IMR-90 (cell line): ENCODE measurements at regions not wholly inside any gene's neighbourhood (a gene's known extent, or its start where the extent isn't known, plus 50 kb on each side); places are given as distances from the start of the nearest gene placed in this dataset.

Source experiments
- ATAC-seq: fragments of 200-7000 bp; cut with Tn5 transposase; 2 replicates; pipeline ENCODE4 v1.9.1; 2020; ENCODE audit warnings: low read depth, mild to moderate bottlenecking, moderate library complexity
- BruUV-seq: library from RNA; stranded (reverse); fragments of 400-500 nt; replicated peaks from 2 replicates; lab custom pipeline; 2021; lab: Mats Ljungman, UMichigan
- CTCF ChIA-PET: fragments of 300-600 bp; formaldehyde crosslinking; extraction: SDS; loops from one replicate; lab custom pipeline; 2021; ENCODE audit warnings: antibody characterized with exemption; lab: Yijun Ruan, JAX
- POLR2A ChIA-PET: fragments of 300-600 bp; sonication (Branson Sonifier 250); formaldehyde crosslinking; loops from one replicate; lab custom pipeline; 2022; ENCODE audit warnings: antibody characterized with exemption; ENCODE audit not compliant: unreplicated experiment; lab: Charles Lee
- DNase-seq: peaks from one replicate; pipeline ENCODE4 v3.0.0; 2013
- H2AFZ ChIP-seq: replicated peaks from 2 replicates; pipeline ENCODE3; 2013; ENCODE audit warnings: low read length, mild to moderate bottlenecking; ENCODE audit not compliant: poor library complexity
- H2AK5ac ChIP-seq: 2 replicates; pipeline ENCODE4 v1.6.1; 2013; ENCODE audit warnings: low read depth, low read length, inconsistent platforms
- H2AK9ac ChIP-seq: replicated peaks from 2 replicates; pipeline ENCODE3; 2013; ENCODE audit warnings: mild to moderate bottlenecking, low read depth, low read length, moderate library complexity; ENCODE audit not compliant: poor library complexity
- H2BK120ac ChIP-seq: 2 replicates; pipeline ENCODE4 v1.6.1; 2013; ENCODE audit warnings: low read depth, low read length, inconsistent platforms
- H2BK15ac ChIP-seq: 3 replicates; pipeline ENCODE4 v1.6.1; 2013; ENCODE audit warnings: low read depth, low read length, inconsistent platforms
- H2BK20ac ChIP-seq: 2 replicates; pipeline ENCODE4 v1.6.1; 2013; ENCODE audit warnings: low read depth, mild to moderate bottlenecking, inconsistent platforms, low read length, moderate library complexity
- H2BK5ac ChIP-seq: 2 replicates; pipeline ENCODE4 v1.6.1; 2013; ENCODE audit warnings: mild to moderate bottlenecking, low read depth, low read length, inconsistent platforms; ENCODE audit not compliant: poor library complexity, severe bottlenecking
- H3K14ac ChIP-seq: replicated peaks from 2 replicates; pipeline ENCODE4 v1.6.1; 2013; ENCODE audit warnings: low read depth, low read length, inconsistent platforms
- H3K18ac ChIP-seq: 2 replicates; pipeline ENCODE4 v1.6.1; 2013; ENCODE audit warnings: low read depth, low read length, control low read depth
- H3K23ac ChIP-seq: 2 replicates; pipeline ENCODE4 v1.6.1; 2013; ENCODE audit warnings: low read depth, low read length, inconsistent platforms
- H3K27ac ChIP-seq: 2 replicates; pipeline ENCODE4 v1.5.1; 2013; ENCODE audit warnings: mild to moderate bottlenecking, control low read depth, low read length; ENCODE audit not compliant: insufficient read depth
- H3K27me3 ChIP-seq: 2 replicates; pipeline ENCODE4 v1.6.1; 2013; ENCODE audit warnings: low read length; ENCODE audit not compliant: control insufficient read depth, insufficient read depth
- H3K36me3 ChIP-seq: 2 replicates; pipeline ENCODE4 v1.6.1; 2013; ENCODE audit warnings: low read length, mixed read lengths; ENCODE audit not compliant: control insufficient read depth, insufficient read depth
- H3K4ac ChIP-seq: 2 replicates; pipeline ENCODE4 v1.6.1; 2013; ENCODE audit warnings: low read depth, low read length, inconsistent platforms
- H3K4me1 ChIP-seq: 2 replicates; pipeline ENCODE4 v1.6.1; 2013; ENCODE audit warnings: low read length, mixed read lengths; ENCODE audit not compliant: control insufficient read depth, insufficient read depth
- H3K4me2 ChIP-seq: 2 replicates; pipeline ENCODE4 v1.6.1; 2013; ENCODE audit warnings: low read depth, mild to moderate bottlenecking, control low read depth, low read length, moderate library complexity
- H3K4me3 ChIP-seq: 2 replicates; pipeline ENCODE4 v1.5.1; 2013; ENCODE audit warnings: low read depth, mild to moderate bottlenecking, control low read depth, low read length, moderate library complexity; ENCODE audit not compliant: insufficient read depth
- H3K56ac ChIP-seq: 2 replicates; pipeline ENCODE4 v1.6.1; 2013; ENCODE audit warnings: low read length, inconsistent platforms; ENCODE audit not compliant: insufficient read depth; ENCODE audit errors: extremely low read depth
- H3K79me1 ChIP-seq, 2 experiments: 2 replicates each; pipeline ENCODE4 v1.6.1; 2013; ENCODE audit warnings: low read length in 2 of 2, inconsistent platforms in 1 of 2, low read depth in 1 of 2
- H3K9ac ChIP-seq: 2 replicates; pipeline ENCODE4 v1.6.1; 2013; ENCODE audit warnings: low read depth, low read length, control low read depth
- H3K9me1 ChIP-seq: 2 replicates; pipeline ENCODE4 v1.6.1; 2013; ENCODE audit warnings: low read length, inconsistent platforms; ENCODE audit not compliant: insufficient read depth
- H3K9me3 ChIP-seq: 2 replicates; pipeline ENCODE4 v1.6.1; 2013; ENCODE audit warnings: low read length; ENCODE audit not compliant: control insufficient read depth, insufficient read depth
- H4K20me1 ChIP-seq: 2 replicates; pipeline ENCODE4 v1.6.1; 2013; ENCODE audit warnings: low read length, inconsistent platforms; ENCODE audit not compliant: insufficient read depth
- H4K5ac ChIP-seq: 2 replicates; pipeline ENCODE4 v1.6.1; 2013; ENCODE audit warnings: mild to moderate bottlenecking, low read depth, low read length, control low read depth
- H4K8ac ChIP-seq, 2 experiments: 2 replicates each; pipeline ENCODE4 v1.6.1; 2013; ENCODE audit warnings: low read depth in 2 of 2, low read length in 2 of 2, control low read depth in 1 of 2, inconsistent platforms in 1 of 2
- H4K91ac ChIP-seq: 2 replicates; pipeline ENCODE4 v1.6.1; 2013; ENCODE audit warnings: low read depth, low read length, inconsistent platforms; ENCODE audit not compliant: insufficient read depth
- BHLHE40 ChIP-seq: fragments of 150-350 bp; IDR thresholded peaks from 2 replicates; pipeline ENCODE4 v1.6.1; 2016; ENCODE audit warnings: mild to moderate bottlenecking, low read depth, low read length
- CEBPB ChIP-seq: IDR thresholded peaks from 2 replicates; pipeline ENCODE4 v1.6.1; 2012; ENCODE audit warnings: low read depth, low read length, improper control_type of control experiment
- CHD1 ChIP-seq: IDR thresholded peaks from 2 replicates; pipeline ENCODE4 v1.6.1; 2012; ENCODE audit warnings: low read depth, low read length, improper control_type of control experiment
- ELK1 ChIP-seq: fragments of 150-350 bp; IDR thresholded peaks from 2 replicates; pipeline ENCODE4 v1.6.1; 2016; ENCODE audit warnings: low read depth, mild to moderate bottlenecking, low read length, moderate library complexity, borderline replicate concordance
- FOS ChIP-seq: fragments of 150-350 bp; IDR thresholded peaks from 2 replicates; pipeline ENCODE4 v1.6.1; 2016; ENCODE audit warnings: low read depth, low read length
- MAFK ChIP-seq: IDR thresholded peaks from 2 replicates; pipeline ENCODE4 v1.6.1; 2012; ENCODE audit warnings: low read depth, low read length, improper control_type of control experiment
- MAZ ChIP-seq: IDR thresholded peaks from 2 replicates; pipeline ENCODE4 v1.6.1; 2012; ENCODE audit warnings: low read depth, mild to moderate bottlenecking, low read length, improper control_type of control experiment, moderate library complexity, borderline replicate concordance
- MXI1 ChIP-seq: IDR thresholded peaks from 2 replicates; pipeline ENCODE4 v1.6.1; 2012; ENCODE audit warnings: low read depth, mild to moderate bottlenecking, low read length, moderate library complexity, borderline replicate concordance
- NFE2L2 ChIP-seq: fragments of 150-350 bp; IDR thresholded peaks from 2 replicates; pipeline ENCODE4 v1.6.1; 2016; ENCODE audit warnings: low read depth, mild to moderate bottlenecking, low read length
- POLR2A ChIP-seq: IDR thresholded peaks from 2 replicates; pipeline ENCODE4 v1.6.1; 2012; ENCODE audit warnings: mild to moderate bottlenecking, low read depth, low read length
- RAD21 ChIP-seq: IDR thresholded peaks from 2 replicates; pipeline ENCODE4 v1.6.1; 2012; ENCODE audit warnings: low read length, improper control_type of control experiment
- RCOR1 ChIP-seq: IDR thresholded peaks from 2 replicates; pipeline ENCODE4 v1.6.1; 2012; ENCODE audit warnings: mild to moderate bottlenecking, low read length, improper control_type of control experiment; ENCODE audit not compliant: insufficient replicate concordance
- RFX5 ChIP-seq: IDR thresholded peaks from 2 replicates; pipeline ENCODE4 v1.8.0; 2012; ENCODE audit warnings: low read depth, mild to moderate bottlenecking, low read length, moderate library complexity
- SMC3 ChIP-seq: fragments of 150-350 bp; IDR thresholded peaks from 2 replicates; pipeline ENCODE4 v1.6.1; 2016; ENCODE audit warnings: low read depth, mild to moderate bottlenecking, antibody characterized with exemption, low read length, moderate library complexity
- WGBS, 2 experiments: methylation state at CpG; one replicate each; pipeline versions ENCODE4 v1.1.5 to v1.1.7; 2013; ENCODE audit warnings: missing lambda C conversion rate in 2 of 2; ENCODE audit not compliant: insufficient read length in 1 of 2; ENCODE audit errors: extremely low coverage in 2 of 2; 5-methylcytosine and 5-hydroxymethylcytosine counted together
- dilution Hi-C: fragments of 300-500 bp; cut with HindIII; formaldehyde crosslinking; loops from one replicate; pipeline ENCODE4 v1.14.3; 2018; ENCODE audit warnings: low sequenced_read_pairs; ENCODE audit not compliant: unreplicated experiment
- in situ Hi-C: fragments of 300-500 bp; cut with MboI; formaldehyde crosslinking; loops from 3 replicates; pipeline ENCODE4 v1.14.3; 2019; ENCODE audit warnings: low sequenced_read_pairs, inconsistent platforms, mixed read lengths
- intact Hi-C: fragments of 100-400 bp; cut with micrococcal nuclease; formaldehyde crosslinking; loops from 2 replicates; pipeline ENCODE4 v1.10.0; 2022
- TF ChIP-seq, protein P1 (sequence below): conservative IDR thresholded peaks from 2 replicates; pipeline ENCODE4 v1.5.1; 2012; ENCODE audit warnings: mild to moderate bottlenecking, low read depth, low read length, improper control_type of control experiment
- TF ChIP-seq, protein P2 (sequence below): fragments of 150-350 bp; IDR thresholded peaks from 2 replicates; pipeline ENCODE4 v1.6.1; 2017; ENCODE audit warnings: mild to moderate bottlenecking, antibody characterized with exemption, low read length, low read depth

GRCh38 chr4:3896441-3896840 is 130.3 kb downstream of the ADRA2C start:
- no peaks in the 10 kb centered on the region for H3K79me1 ChIP-seq
- no peaks in the 10 kb centered on the region for H3K9me1 ChIP-seq
- no peak overlapping the region for H2BK20ac ChIP-seq
- H3K4me3 ChIP-seq: no peak overlapping the region
- H2AK9ac ChIP-seq: no peak overlapping the region
- intact Hi-C loops (no loop called here), in situ Hi-C loops (loop anchor here (10.0 kb wide), 1 partner anchor 48 kb away; no protein-coding TSS in a partner anchor), dilution Hi-C loops (no loop called here)
- no peak overlapping the region for H4K5ac ChIP-seq
- no peaks in the 10 kb centered on the region for H3K9me3 ChIP-seq
- DNase-seq: no peak
- ChIA-PET CTCF (no interaction called here), POLR2A (no interaction called here)
- BruUV-seq: no TSS peak
- H3K27me3 ChIP-seq: no peaks in the 10 kb centered on the region
- H3K27ac ChIP-seq: no peak overlapping the region
- H3K14ac ChIP-seq: no peak overlapping the region
- WGBS, 2 experiments: no CpG with 5 or more reads among the region's 6 CpGs
- ATAC-seq: no peak
- no peaks in the 10 kb centered on the region for H3K4me1 ChIP-seq
- TF ChIP-seq, protein P1, sequence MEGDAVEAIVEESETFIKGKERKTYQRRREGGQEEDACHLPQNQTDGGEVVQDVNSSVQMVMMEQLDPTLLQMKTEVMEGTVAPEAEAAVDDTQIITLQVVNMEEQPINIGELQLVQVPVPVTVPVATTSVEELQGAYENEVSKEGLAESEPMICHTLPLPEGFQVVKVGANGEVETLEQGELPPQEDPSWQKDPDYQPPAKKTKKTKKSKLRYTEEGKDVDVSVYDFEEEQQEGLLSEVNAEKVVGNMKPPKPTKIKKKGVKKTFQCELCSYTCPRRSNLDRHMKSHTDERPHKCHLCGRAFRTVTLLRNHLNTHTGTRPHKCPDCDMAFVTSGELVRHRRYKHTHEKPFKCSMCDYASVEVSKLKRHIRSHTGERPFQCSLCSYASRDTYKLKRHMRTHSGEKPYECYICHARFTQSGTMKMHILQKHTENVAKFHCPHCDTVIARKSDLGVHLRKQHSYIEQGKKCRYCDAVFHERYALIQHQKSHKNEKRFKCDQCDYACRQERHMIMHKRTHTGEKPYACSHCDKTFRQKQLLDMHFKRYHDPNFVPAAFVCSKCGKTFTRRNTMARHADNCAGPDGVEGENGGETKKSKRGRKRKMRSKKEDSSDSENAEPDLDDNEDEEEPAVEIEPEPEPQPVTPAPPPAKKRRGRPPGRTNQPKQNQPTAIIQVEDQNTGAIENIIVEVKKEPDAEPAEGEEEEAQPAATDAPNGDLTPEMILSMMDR: no peak
- TF ChIP-seq RCOR1: no peak
- no peak for TF ChIP-seq NFE2L2
- TF ChIP-seq CHD1: no peak
- TF ChIP-seq CEBPB: no peak
- no peak for TF ChIP-seq MAFK
- no peak for TF ChIP-seq BHLHE40
- TF ChIP-seq RAD21: no peak
- TF ChIP-seq POLR2A: no peak
- TF ChIP-seq FOS: no peak
- TF ChIP-seq ELK1: no peak
- TF ChIP-seq RFX5: no peak
- no peak for TF ChIP-seq MAZ
- TF ChIP-seq MXI1: no peak
- no peak for TF ChIP-seq SMC3
- TF ChIP-seq, protein P2, sequence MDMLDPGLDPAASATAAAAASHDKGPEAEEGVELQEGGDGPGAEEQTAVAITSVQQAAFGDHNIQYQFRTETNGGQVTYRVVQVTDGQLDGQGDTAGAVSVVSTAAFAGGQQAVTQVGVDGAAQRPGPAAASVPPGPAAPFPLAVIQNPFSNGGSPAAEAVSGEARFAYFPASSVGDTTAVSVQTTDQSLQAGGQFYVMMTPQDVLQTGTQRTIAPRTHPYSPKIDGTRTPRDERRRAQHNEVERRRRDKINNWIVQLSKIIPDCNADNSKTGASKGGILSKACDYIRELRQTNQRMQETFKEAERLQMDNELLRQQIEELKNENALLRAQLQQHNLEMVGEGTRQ: no peak
- H3K4me2 ChIP-seq: no peak overlapping the region
- H4K20me1 ChIP-seq: no peaks in the 10 kb centered on the region
- H3K4ac ChIP-seq: no peak overlapping the region
- no peak overlapping the region for H4K91ac ChIP-seq
- no peak overlapping the region for H3K9ac ChIP-seq
- no peak overlapping the region for H2BK5ac ChIP-seq
- no peak overlapping the region for H3K56ac ChIP-seq
- no peak overlapping the region for H3K18ac ChIP-seq
- H2BK120ac ChIP-seq: no peak overlapping the region
- no peaks in the 10 kb centered on the region for H3K36me3 ChIP-seq
- no peak overlapping the region for H2AK5ac ChIP-seq
- H2AFZ ChIP-seq: no peak overlapping the region
- H4K8ac ChIP-seq: no peak overlapping the region
- no peak overlapping the region for H3K23ac ChIP-seq
- H2BK15ac ChIP-seq: no peak overlapping the region
